HG03442 (cell line): ENCODE measurements at regions not wholly inside any gene's neighbourhood (a gene's known extent, or its start where the extent isn't known, plus 50 kb on each side); places are given as distances from the start of the nearest gene placed in this dataset.

Experiments used
- ATAC-seq: cut with Tn5 transposase; IDR thresholded peaks from one replicate; pipeline ENCODE4 v1.9.1; 2021; ENCODE audit warnings: mild to moderate bottlenecking, moderate library complexity; ENCODE audit not compliant: unreplicated experiment

GRCh38 chr21:40901691-40902090 lies 54.7 kb upstream of the DSCAM start:
- no peak for ATAC-seq

- no peak for ATAC-seq
These were observed 55.3 kb upstream of the DSCAM start for GRCh38 chr21:40902299-40902698.

GRCh38 chr21:40902993-40903392 lies 56.0 kb upstream of the DSCAM start:
- ATAC-seq: no peak

- no peak for ATAC-seq
These were observed 58.3 kb upstream of the DSCAM start for GRCh38 chr21:40905251-40905650.

GRCh38 chr21:40912375-40912774 lies 65.4 kb upstream of the DSCAM start:
- no peak for ATAC-seq

- ATAC-seq: no peak
These were observed 68.2 kb upstream of the DSCAM start for GRCh38 chr21:40915114-40915513.

GRCh38 chr21:40923407-40923806 lies 76.4 kb upstream of the DSCAM start:
- no peak for ATAC-seq

- ATAC-seq: no peak
These were observed 76.9 kb upstream of the DSCAM start for GRCh38 chr21:40923901-40924300.

GRCh38 chr21:40924641-40925040 lies 77.7 kb upstream of the DSCAM start:
- ATAC-seq: no peak

- ATAC-seq: no peak
These were observed 79.3 kb upstream of the DSCAM start for GRCh38 chr21:40926238-40926637.

- ATAC-seq: no peak
These were observed 82.9 kb upstream of the DSCAM start for GRCh38 chr21:40929833-40930232.

- no peak for ATAC-seq
These were observed 84.2 kb upstream of the DSCAM start for GRCh38 chr21:40931197-40931596.

GRCh38 chr21:40936178-40936577 lies 89.2 kb upstream of the DSCAM start:
- ATAC-seq: no peak

GRCh38 chr21:40936771-40937261 lies 89.9 kb upstream of the DSCAM start:
- no peak for ATAC-seq

- no peak for ATAC-seq
These were observed 91.1 kb upstream of the DSCAM start for GRCh38 chr21:40938078-40938477.

- ATAC-seq: no peak
These were observed 91.7 kb upstream of the DSCAM start for GRCh38 chr21:40938611-40939010.

- ATAC-seq: no peak
These were observed 100.8 kb upstream of the DSCAM start for GRCh38 chr21:40947713-40948112.

- ATAC-seq: no peak
These were observed 104.0 kb upstream of the DSCAM start for GRCh38 chr21:40950970-40951369.

GRCh38 chr21:40952551-40953323 lies 105.8 kb upstream of the DSCAM start:
- no peak for ATAC-seq

- ATAC-seq: no peak
These were observed 117.7 kb upstream of the DSCAM start for GRCh38 chr21:40964691-40965090.

- no peak for ATAC-seq
These were observed 120.8 kb upstream of the DSCAM start for GRCh38 chr21:40967771-40968170.

- ATAC-seq: no peak
These were observed 125.2 kb upstream of the DSCAM start for GRCh38 chr21:40972151-40972550.
